ENCODE measurements at regions not wholly inside any gene's neighbourhood (a gene's known extent, or its start where the extent isn't known, plus 50 kb on each side); places are given as distances from the start of the nearest gene placed in this dataset.

DNA sequence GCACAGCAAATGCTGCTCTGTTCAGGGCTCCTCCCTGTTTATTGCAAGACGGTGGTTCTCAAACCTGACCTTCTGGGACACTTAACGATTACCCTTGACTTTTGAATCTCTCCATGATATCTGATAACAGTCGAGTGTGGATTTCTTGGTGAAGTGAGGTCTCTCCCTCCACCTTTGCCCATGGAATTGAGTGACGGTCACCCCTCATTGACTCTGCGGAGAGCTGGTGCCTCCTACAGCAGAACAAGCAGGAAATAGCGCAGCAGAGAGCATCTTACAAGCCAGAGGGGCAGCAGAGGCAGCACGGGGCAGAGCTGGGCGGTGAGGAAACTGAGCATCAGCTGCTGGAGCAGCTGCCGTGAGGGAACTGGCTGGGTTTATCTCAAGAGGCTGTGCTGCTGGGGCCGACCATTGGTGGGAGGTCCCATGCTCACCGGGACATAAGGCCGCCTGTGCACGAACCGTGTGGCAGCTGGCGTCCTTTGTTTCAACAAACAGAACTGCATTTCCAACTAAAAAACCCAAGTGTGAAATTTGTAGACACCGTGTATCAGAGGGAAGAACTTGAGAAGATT lies 189.8 kb downstream of the MTRR start:
- TF ChIP-seq, protein P1, sequence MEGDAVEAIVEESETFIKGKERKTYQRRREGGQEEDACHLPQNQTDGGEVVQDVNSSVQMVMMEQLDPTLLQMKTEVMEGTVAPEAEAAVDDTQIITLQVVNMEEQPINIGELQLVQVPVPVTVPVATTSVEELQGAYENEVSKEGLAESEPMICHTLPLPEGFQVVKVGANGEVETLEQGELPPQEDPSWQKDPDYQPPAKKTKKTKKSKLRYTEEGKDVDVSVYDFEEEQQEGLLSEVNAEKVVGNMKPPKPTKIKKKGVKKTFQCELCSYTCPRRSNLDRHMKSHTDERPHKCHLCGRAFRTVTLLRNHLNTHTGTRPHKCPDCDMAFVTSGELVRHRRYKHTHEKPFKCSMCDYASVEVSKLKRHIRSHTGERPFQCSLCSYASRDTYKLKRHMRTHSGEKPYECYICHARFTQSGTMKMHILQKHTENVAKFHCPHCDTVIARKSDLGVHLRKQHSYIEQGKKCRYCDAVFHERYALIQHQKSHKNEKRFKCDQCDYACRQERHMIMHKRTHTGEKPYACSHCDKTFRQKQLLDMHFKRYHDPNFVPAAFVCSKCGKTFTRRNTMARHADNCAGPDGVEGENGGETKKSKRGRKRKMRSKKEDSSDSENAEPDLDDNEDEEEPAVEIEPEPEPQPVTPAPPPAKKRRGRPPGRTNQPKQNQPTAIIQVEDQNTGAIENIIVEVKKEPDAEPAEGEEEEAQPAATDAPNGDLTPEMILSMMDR (IDR thresholded peaks at IDR 0.05 in 2 of 3, conservative IDR thresholded peaks at IDR 0.05 in 1 of 3; ENCODE audit: borderline replicate concordance in 1 of 3, insufficient read depth in 1 of 3, low read depth in 2 of 3, low read length in 2 of 3) = no peak
- TF ChIP-seq, protein P2, sequence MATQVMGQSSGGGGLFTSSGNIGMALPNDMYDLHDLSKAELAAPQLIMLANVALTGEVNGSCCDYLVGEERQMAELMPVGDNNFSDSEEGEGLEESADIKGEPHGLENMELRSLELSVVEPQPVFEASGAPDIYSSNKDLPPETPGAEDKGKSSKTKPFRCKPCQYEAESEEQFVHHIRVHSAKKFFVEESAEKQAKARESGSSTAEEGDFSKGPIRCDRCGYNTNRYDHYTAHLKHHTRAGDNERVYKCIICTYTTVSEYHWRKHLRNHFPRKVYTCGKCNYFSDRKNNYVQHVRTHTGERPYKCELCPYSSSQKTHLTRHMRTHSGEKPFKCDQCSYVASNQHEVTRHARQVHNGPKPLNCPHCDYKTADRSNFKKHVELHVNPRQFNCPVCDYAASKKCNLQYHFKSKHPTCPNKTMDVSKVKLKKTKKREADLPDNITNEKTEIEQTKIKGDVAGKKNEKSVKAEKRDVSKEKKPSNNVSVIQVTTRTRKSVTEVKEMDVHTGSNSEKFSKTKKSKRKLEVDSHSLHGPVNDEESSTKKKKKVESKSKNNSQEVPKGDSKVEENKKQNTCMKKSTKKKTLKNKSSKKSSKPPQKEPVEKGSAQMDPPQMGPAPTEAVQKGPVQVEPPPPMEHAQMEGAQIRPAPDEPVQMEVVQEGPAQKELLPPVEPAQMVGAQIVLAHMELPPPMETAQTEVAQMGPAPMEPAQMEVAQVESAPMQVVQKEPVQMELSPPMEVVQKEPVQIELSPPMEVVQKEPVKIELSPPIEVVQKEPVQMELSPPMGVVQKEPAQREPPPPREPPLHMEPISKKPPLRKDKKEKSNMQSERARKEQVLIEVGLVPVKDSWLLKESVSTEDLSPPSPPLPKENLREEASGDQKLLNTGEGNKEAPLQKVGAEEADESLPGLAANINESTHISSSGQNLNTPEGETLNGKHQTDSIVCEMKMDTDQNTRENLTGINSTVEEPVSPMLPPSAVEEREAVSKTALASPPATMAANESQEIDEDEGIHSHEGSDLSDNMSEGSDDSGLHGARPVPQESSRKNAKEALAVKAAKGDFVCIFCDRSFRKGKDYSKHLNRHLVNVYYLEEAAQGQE (IDR thresholded peaks at IDR 0.05; ENCODE audit: low read depth) = no peak
- TF ChIP-seq POLR2A (IDR thresholded peaks at IDR 0.05; ENCODE audit: borderline replicate concordance, extremely low read depth, insufficient read depth, insufficient read length) = no peak
- TF ChIP-seq CBX3 (IDR thresholded peaks at IDR 0.05; ENCODE audit: low read depth) = no peak
- no peak for TF ChIP-seq YY1 (IDR thresholded peaks at IDR 0.05; ENCODE audit: extremely low read depth, insufficient replicate concordance, low read depth, low read length)
- TF ChIP-seq ZNF274 (IDR thresholded peaks at IDR 0.05; ENCODE audit: low read depth, low read length) = no peak
- TF ChIP-seq POLR2AphosphoS5 (IDR thresholded peaks at IDR 0.05; ENCODE audit: low read depth, low read length) = no peak
- no peak for TF ChIP-seq EZH2 (IDR thresholded peaks at IDR 0.05)
- TF ChIP-seq TCF7L2 (IDR thresholded peaks at IDR 0.05; ENCODE audit: borderline replicate concordance, extremely low read depth, insufficient read depth, insufficient read length) = no peak
